GM18868 (cell line): ENCODE measurements at regions not wholly inside any gene's neighbourhood (a gene's known extent, or its start where the extent isn't known, plus 50 kb on each side); places are given as distances from the start of the nearest gene placed in this dataset.

Source experiments
- ATAC-seq: cut with Tn5 transposase; IDR thresholded peaks from one replicate; pipeline ENCODE4 v1.9.1; 2021; ENCODE audit warnings: mild to moderate bottlenecking, moderate library complexity; ENCODE audit not compliant: unreplicated experiment

GRCh38 chr20:52289956-52290565, 98.5 kb upstream of the ZFP64 start:
- no peak for ATAC-seq

GRCh38 chr20:52280407-52280806, 88.8 kb upstream of the ZFP64 start:
- no peak for ATAC-seq

- ATAC-seq, result no peak
These were observed 88.1 kb upstream of the ZFP64 start for GRCh38 chr20:52279706-52280105.

- ATAC-seq, result no peak
These were observed 83.7 kb upstream of the ZFP64 start for GRCh38 chr20:52275181-52275691.

GRCh38 chr20:52270696-52271095, 79.1 kb upstream of the ZFP64 start:
- ATAC-seq, result no peak

- ATAC-seq, result no peak
These were observed 78.5 kb upstream of the ZFP64 start for GRCh38 chr20:52270001-52270606.

GRCh38 chr20:52269321-52269720, 77.7 kb upstream of the ZFP64 start:
- ATAC-seq, result no peak

GRCh38 chr20:52268184-52268749, 76.7 kb upstream of the ZFP64 start:
- ATAC-seq, result no peak

GRCh38 chr20:52267418-52267817, 75.8 kb upstream of the ZFP64 start:
- ATAC-seq, result no peak

GRCh38 chr20:52263757-52264156, 72.2 kb upstream of the ZFP64 start:
- no peak for ATAC-seq

GRCh38 chr20:52261792-52262191, 70.2 kb upstream of the ZFP64 start:
- ATAC-seq, result no peak

GRCh38 chr20:52259295-52259694, 67.7 kb upstream of the ZFP64 start:
- ATAC-seq, result no peak

- no peak for ATAC-seq
These were observed 64.9 kb upstream of the ZFP64 start for GRCh38 chr20:52256454-52256853.

- ATAC-seq, result no peak
These were observed 61.1 kb upstream of the ZFP64 start for GRCh38 chr20:52252664-52253063.

- no peak for ATAC-seq
These were observed 60.2 kb upstream of the ZFP64 start for GRCh38 chr20:52251827-52252226.

- ATAC-seq, result no peak
These were observed 59.6 kb upstream of the ZFP64 start for GRCh38 chr20:52251136-52251700.

- ATAC-seq, result no peak
These were observed 56.0 kb upstream of the ZFP64 start for GRCh38 chr20:52247548-52247947.

GRCh38 chr20:52246366-52246765, 54.8 kb upstream of the ZFP64 start:
- no peak for ATAC-seq

- ATAC-seq, result no peak
These were observed 53.1 kb upstream of the ZFP64 start for GRCh38 chr20:52244702-52245101.

- ATAC-seq, result no peak
These were observed 51.0 kb upstream of the ZFP64 start for GRCh38 chr20:52242237-52243230.
